ENCODE measurements at regions not wholly inside any gene's neighbourhood (a gene's known extent, or its start where the extent isn't known, plus 50 kb on each side); places are given as distances from the start of the nearest gene placed in this dataset.

DNA sequence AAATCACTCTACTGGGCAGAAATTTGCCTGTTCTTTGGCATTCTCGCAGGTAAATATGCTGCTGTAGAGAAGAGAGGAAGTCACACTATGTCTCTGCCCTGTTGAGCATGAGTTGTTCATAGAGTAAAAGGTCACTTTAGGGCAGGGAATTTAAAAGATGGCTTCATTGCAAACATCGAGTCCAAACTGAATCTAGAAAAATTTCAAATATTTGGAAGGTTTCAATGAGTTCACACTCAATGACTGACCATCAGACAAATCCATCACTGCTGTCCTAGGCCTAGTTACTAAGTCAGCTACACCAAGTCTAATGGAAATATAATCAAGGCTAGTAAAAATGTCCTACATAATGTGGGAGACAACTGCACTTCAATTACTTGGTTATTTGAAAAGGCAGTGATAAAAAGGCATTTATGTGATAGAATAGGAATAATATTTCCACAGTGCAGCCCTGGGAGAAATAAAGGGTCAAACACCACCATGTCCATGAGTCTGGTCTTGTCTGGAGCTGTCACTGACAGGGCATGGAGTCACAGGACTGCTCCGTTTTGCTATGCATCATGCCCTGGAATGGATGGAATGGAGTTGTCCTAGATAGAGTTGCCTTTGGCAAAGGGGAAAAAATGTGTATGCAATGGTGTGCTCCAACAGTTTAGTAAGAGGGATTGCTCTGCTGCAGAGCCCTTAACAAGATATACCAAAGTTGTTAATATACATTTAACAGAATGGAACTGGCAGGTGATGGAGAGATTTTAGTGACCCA, 218.5 kb upstream of the DAPK1 start:
- no peak for DNase-seq (ENCODE audit: low read depth, low spot score)

DNA sequence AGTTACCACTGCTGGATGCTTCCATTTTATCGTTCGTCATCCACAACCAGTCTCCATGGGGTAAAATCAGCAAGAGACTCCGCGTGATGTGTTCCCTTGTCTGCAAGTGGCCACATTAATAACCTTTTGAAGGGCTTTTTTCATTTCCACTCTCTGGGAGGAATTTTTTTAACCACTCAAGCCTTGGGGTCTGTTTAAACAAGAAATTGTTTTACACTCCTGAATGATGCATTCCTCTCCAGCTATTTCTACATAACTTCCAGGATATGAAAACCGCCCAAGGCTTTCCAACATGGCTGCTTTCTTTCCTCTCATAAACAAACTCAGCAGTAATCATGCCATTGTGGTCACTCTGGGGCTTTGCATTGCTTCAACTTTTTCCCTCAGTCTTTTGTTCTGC, 217.2 kb upstream of the DAPK1 start:
- peak; percentile 92 for DNase-seq (ENCODE audit: low read depth, low spot score)

- no peak for DNase-seq (ENCODE audit: low read depth, low spot score)
Measured at GRCh38 chr9:87282538-87282937, 215.1 kb upstream of the DAPK1 start.

DNA sequence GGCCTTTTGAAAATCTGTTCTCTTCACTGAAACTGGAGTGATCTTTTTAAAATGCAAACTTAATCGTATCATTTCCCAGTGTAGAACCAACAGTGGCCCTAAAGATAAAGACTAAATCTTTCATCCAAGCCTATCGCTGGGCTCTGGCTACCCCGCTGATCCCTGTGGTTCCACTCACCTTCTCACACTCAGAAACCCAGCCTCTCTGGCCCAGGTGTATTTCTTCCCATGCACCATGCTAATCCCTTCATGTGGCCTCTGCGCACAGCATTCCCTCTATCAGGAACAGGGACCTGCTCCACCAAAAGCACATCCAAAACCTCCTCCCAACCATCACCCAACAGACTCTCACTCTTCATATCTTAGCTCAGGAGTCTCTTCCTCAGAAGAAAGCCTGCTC, 214.1 kb upstream of the DAPK1 start:
- DNase-seq (ENCODE audit: low read depth, low spot score), result no peak

DNA sequence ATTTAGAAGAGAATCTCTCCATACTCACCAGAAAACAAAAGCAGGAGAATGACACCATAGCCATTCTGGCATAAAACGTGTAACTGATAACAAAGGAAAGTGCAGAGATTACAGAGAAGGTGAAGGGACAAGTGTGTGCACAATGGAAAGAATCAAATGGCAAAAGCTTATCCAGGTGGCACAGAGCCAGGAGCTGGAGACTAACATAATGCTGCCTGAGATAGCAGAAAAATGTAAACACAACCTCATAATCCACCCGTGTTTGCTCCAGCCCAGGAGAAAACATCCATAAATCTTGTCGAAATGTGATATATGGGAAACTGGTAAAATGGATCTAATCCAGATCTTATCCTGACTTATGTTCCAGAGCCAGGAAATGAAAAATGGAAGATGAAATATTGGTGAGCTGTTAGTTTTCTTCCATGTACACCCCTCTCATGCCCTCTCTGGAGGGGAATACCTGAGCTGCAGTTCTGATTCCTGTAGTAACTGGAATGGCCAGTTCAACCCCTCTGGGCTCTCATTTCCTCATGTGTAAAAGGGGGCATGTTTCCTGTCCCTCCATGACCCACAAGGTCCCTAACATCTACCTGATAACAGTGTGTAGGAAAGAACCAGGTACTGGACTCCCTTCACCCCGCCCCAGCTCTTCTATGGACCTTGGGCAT, 212.3 kb upstream of the DAPK1 start:
- no peak for DNase-seq (ENCODE audit: low read depth, low spot score)

- DNase-seq (ENCODE audit: low read depth, low spot score), result no peak
Measured at GRCh38 chr9:87286506-87286905, 211.2 kb upstream of the DAPK1 start.

GRCh38 chr9:87290241-87291052, 207.2 kb upstream of the DAPK1 start:
- no peak for DNase-seq (ENCODE audit: low read depth, low spot score)

- no peak for DNase-seq (ENCODE audit: low read depth, low spot score)
Measured at GRCh38 chr9:87292449-87293191, 205.0 kb upstream of the DAPK1 start.

GRCh38 chr9:87294126-87294525, 203.5 kb upstream of the DAPK1 start:
- DNase-seq (ENCODE audit: low read depth, low spot score), result no peak

DNA sequence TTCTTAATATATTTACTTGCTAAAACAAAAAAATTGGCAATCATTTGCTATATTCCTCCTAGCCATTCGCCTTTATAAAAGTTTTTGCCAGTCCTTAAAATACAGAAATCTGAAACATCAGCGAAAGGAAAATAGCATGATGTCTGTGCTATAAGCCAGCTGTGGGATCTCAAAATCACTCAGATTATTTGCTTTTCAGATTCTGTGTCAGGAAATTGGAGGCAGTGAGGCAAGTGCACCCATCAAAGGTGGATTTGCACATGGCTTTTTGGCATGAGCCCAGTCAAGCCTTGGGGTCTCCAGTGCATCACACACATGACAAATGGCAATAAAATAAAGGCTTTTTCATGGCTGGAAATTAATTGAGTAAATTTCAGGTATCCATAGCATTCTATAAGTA, 196.8 kb upstream of the DAPK1 start:
- no peak for DNase-seq (ENCODE audit: low read depth, low spot score)

GRCh38 chr9:87301371-87301770, 196.3 kb upstream of the DAPK1 start:
- DNase-seq (ENCODE audit: low read depth, low spot score), result no peak

- no peak for DNase-seq (ENCODE audit: low read depth, low spot score)
Measured at GRCh38 chr9:87305151-87305550, 192.5 kb upstream of the DAPK1 start.

DNA sequence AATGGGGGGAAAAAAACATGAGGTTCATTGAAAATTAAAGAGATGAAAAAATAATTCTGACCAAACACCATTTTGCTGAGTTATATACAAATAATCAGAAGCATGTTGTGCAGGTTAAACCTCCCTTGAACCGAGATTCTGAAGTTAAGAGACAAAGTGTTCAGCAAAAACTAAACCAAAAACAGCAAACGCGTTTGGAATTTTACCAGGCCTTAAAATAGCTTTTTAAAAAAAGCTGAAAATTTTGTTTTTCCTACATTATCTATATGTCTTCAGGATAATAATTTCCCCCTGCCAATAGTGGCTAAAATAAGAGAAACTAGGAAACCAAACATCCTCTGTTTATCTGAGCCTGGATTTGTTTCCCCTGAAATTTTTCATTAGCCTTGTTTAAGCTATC, 191.7 kb upstream of the DAPK1 start:
- DNase-seq (ENCODE audit: low read depth, low spot score), result no peak

- DNase-seq (ENCODE audit: low read depth, low spot score), result no peak
Measured at GRCh38 chr9:87307848-87308247, 189.8 kb upstream of the DAPK1 start.

GRCh38 chr9:87309236-87309635, 188.4 kb upstream of the DAPK1 start:
- no peak for DNase-seq (ENCODE audit: low read depth, low spot score)

GRCh38 chr9:87310827-87311523, 186.7 kb upstream of the DAPK1 start:
- no peak for DNase-seq (ENCODE audit: low read depth, low spot score)

GRCh38 chr9:87319656-87320055, 178.0 kb upstream of the DAPK1 start:
- DNase-seq (ENCODE audit: low read depth, low spot score), result no peak

DNA sequence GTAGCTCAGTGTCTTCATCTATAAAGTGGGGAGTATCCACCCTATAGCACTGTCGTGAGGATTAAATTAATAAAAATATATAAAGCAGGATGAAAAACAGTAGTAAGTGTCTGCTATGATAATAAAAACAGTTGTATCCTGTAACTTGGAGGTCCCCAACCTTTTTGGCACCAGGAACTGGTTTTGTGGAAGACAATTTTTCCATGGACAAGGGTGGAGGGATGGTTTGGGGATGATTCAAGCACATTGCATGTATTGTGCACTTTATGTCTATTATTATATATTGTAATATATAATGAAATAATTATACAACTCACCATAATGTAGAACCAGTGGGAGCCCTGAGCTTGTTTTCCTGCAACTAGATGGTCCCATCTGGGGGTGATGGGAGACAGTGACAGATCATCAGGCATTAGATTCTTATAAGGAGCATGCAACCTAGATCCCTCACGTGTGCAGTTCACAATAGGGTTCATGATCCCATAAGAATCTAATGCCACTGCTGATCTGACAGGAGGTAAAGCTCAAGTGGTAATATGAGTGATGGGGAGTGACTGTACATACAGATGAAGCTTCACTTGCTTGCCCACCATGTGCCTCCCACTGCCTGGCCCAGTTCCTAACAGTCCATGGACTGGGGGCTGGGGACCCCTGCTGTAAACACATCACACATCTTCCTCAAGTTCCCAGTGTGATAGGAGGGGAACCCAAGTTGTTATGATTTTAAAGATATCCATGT, 177.4 kb upstream of the DAPK1 start:
- DNase-seq (ENCODE audit: low read depth, low spot score), result no peak

DNA sequence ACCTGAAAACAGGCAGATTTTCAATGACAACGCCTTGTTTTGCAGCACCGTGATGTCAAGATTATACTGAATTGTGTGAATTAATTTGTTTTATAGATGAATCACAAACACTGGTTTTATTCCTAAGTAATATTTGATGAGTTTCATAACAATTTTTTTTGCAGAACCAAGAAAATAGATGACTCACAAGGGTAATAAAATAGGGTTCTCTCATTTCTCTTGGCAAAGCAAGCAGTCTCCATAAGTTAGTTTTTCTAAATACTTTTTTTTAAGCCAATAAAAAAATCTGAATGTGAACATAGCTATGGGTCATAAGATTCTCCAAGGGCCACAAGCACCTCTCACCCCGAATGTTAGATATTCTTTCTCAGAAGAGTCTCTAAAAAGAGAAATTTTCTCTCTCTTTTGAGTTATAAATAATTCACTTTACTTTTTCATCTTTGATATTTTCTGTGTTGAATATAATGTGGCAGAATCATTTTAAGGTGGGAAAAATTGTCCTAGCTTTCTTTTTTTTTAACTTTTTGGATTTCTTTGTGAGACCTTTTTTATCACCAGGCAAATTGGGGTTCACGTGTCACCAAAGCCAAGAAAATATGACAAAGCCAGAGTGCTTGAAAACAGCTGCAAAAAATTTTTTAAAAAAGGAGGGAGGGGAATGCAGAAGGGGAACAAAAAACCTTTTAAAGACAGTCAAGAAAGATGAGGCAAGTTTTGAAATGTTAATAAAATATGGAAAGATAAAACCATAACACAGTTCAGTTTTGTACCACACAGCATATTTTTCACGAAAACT, 174.6 kb upstream of the DAPK1 start:
- no peak for DNase-seq (ENCODE audit: low read depth, low spot score)

DNA sequence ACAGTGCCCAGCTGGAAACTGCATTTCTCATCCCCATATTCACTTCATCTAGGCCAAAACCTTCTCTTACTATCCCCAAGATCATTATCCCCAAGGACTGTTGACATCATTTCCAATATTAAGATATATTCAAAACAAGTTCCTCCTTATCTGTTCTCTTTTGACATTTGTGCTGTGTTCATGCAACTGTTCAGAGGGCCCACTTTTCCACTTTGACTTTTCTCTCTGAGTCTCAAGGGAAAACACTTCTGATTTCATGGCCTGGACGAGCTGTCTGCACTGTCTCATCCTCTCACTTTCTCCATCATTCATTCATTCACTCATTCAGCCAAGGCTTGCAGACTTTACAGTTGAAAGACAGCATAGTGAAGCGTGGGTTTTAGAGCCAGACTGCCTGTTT, 173.7 kb upstream of the DAPK1 start:
- DNase-seq (ENCODE audit: low read depth, low spot score), result no peak
